Ureter (tissue), 1 donor: ENCODE measurements at regions not wholly inside any gene's neighbourhood (a gene's known extent, or its start where the extent isn't known, plus 50 kb on each side); places are given as distances from the start of the nearest gene placed in this dataset.

ENCODE experiments used
- DNase-seq: peaks from one replicate; pipeline ENCODE4 v3.0.0-alpha.2; 2020; ENCODE audit warnings: low spot score
- donor health status: DM: yes; HTN: yes; CAD: no.

DNA sequence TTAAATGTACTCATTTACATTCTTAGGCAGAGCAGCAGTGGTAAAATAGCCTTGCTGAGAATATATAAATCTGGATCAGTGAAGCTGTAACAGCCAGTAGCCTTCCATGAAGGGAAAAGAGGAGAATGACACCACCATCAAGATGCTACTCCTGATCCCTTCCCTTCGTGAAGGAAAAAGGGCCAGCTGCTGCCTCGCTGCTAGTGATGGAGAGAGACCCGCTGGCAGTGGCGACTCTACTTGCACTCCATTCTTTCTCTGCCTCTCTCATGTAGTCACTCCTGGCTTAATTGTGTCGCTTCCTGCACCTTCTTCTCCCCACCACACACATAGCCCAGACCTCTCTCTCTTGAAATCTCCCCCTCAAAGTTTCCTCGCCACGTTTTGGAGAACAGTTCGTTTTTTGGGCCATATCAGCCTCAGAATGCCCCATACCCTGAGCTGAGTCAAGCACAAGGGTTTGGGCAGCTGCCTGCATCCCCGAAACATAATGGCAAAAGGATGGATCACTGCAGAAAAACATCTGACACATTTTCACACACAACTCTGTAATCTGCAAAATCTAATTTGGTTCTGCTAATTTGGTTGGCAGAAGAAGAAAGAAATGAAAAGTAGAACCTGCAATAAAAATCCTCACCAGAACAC lies 460.3 kb upstream of the IL12A start:
- DNase-seq: no peak

DNA sequence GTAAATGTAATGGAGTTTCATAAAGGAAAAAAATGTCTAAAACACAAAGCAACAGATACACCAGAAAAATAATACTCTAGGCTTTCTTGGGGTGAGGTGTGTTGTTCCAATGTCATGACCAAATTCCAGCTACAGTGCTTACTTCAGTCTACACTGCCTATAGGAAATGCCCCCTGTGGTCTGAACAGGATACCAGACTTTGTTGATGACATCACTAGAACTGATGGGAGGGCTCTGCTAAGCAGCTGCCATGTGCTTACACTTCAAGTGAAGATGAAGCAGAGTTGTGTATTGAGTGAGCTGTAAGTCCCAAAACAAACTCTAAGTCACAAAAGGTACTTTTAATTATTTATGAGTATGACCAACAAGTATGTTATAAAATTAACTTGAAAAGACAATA lies 456.1 kb upstream of the IL12A start:
- DNase-seq: no peak

DNA sequence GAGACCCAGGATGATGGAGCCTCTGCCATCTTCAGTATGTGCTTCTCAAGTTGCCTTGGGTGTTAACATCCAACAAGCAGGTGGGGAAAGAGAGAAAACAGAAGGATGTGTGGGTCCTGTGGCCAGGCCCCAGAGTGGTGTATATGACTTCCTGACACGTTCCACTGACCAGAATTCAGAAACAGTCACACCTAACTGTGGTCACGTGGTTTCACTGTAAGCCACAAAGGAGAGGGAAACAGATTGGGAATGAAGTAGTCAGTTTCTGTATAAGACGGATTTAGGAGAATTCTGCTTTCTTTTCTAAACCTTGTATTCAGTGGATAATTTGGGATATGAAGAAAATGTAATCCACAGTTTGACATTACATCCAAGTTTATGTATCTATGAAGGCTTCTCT lies 454.1 kb upstream of the IL12A start:
- no peak for DNase-seq

DNA sequence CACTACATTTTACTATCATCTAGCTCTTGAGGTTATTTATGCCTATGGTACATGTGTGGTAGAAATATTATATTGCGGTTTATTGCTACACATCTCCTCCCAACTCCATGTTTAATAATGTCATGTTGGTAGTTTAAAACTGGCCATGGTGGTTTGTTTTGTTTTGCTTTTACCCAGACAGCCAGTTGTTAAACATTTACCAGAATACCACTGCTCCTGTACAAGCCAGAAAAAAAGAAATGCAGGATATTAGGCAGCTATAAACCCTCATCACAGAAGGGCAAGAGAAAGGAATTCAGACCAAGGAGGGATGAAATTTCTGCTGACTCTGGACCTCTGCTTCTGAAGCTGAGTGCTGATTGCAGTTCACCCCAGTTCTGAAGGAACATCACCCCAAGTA lies 451.8 kb upstream of the IL12A start:
- no peak for DNase-seq

DNA sequence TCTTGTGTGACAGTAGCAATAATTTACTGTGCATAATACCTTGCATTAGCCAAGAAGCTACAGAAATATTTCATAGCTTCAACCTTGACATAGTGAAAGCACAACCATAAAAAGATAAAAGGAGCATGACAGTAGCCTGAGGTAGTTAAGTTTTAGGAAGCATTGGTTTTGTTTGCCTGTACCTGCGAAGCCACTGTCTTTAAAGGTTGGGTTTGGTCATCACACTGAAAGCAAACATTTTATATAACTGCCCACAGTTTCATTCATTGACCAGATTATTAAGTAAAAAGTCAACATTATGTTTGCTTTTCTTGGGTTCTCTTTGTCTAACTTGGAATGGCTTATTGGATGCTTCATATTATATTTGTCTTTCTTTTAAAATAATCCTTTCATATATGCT lies 450.1 kb upstream of the IL12A start:
- no peak for DNase-seq

DNA sequence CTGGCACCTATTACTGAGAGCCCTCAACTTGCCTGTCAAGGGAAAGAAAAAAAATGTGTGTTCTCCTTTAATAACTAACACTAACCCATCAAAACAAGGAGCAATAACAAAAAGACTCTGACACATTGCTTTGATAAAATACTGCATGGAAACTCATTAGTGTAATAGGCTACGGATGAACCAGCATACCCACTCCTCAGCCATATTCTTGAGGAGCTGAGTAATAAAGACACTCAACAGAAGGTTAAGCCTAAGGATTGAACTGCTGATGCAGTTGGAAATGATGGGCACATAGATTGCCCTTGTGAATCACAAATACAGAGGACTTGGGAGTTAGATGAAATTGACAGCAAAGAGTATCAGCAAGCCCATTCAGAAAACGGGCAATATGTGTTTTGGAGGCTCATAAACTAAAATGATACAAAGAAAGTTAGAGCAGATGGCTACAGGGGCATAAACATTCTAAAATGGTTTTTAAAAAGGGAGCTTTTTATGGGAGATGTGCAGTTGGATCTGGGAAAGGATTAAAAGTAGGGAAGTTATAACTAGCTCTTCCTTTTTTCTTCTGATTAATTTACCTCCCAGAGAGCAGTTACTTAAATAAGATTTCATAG lies 447.6 kb upstream of the IL12A start:
- no peak for DNase-seq

DNA sequence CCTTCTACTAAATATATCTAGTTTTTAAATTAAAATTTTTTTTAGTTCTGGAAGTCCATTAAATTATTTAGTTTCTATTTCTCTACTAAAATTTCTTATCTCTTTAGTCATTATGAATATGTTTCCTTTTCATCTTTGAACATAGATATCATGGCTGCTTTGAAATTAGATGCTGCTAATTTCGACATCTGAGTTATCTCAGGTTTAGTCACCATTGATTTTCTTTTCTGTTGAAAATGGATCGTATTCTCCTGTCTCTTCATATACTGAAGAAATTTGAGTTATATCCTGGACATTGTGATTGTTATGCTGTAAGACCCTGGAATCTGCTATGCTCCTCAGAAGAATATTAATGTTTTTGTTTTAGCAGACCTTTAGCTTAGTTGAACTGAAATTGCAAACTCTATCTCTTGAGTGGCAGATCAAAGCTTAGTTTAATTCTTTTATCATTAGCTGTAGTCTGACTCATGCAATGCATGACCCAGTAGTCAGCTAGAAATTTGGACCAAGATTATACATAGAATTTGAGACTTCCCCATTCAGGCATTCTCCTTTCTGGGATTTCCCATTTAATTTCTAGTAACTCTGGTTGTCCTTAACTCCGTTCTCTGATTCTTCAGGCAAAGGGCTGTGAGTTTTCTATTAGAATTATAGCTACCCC lies 439.8 kb upstream of the IL12A start:
- DNase-seq: no peak

DNA sequence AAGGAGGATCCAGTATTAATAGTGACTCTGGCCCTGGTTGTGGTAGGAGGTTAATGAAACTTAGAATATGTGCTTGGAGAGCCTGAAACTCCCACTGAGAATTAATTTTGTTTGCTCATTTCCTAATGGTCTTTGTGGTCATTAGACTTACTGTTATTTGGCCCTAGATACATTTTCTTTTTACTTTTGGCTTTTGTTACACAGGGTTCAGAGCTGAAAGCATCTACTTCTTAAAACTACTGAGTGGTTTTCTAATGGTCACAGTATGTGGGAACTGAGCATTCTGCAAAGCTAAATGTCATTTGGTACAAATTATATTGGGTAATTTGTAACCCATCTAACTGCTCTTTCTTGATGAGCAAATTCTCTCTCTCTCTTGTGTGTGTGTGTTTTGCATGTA lies 433.4 kb upstream of the IL12A start:
- DNase-seq: no peak

DNA sequence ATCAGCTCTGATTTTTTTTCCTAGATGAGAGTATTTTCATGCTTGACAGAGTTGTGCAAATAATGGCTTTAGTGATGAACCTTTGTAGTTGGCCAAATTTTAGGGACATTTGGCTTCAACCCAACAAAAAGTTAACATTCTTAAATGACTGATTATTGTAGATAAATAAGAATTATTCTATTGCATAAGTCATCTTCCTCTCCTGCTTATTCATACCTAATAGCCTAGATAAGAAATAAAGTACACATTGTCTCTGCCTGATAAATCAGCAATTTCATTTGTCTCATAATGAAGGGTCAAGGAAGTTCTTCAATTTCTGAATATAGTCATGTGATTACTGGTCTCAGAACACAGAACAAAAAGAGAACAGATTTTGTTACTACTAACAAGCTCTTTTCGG lies 428.9 kb upstream of the IL12A start:
- DNase-seq: no peak

DNA sequence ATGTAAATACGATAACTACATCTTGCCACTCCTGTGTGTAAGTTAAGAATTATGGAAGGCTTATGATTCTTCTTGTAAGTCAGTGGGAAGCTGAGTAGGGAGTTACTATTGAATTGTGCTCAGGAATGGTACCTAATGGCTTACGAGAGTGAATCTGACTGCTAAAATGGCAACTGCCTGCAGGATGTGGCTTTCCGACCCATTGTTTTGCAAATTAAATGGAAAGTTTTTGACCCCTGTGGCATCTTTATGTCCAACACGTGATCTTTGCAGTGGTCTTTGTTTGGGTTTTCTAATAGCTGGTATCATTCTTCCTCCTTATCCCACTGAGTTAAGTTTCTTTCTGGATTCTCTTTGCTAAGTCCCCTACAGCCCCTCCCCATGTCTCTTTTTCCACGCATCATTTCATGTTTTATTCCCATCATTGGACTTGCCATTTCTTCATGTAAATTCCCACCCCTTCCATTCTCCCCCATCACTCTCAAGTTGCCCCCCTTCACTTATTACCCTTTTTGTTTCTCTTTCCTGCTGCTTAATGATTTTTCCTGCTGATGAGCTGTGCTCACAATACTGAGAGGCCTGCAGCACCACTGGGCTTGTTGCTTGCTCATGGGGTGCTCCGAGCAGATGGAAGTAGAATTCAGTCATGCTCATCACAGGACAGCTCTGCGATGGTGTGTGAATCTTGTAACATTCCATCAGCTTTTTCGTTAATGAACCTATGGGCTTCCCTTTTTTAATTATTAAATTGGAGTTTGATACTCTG lies 428.2 kb upstream of the IL12A start:
- DNase-seq: no peak

DNA sequence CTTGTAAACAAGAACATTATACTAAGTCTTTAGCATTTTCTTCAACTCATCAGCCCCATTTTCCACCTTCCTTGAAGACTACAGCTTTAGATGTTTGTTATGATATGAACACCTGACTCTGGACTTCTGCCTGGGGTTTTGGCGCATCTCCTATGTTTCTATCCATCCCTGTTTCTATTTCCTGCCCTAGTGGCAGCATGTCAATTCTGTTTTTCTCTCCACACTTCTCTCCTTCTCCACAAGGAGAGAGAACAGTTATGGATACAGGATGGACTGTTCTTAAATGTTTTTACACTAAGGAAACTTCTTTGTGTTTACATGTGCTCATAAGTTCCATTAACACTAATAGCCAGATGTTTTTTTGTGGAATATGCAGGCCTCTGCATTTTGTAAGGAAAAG lies 423.3 kb upstream of the IL12A start:
- DNase-seq: no peak

DNA sequence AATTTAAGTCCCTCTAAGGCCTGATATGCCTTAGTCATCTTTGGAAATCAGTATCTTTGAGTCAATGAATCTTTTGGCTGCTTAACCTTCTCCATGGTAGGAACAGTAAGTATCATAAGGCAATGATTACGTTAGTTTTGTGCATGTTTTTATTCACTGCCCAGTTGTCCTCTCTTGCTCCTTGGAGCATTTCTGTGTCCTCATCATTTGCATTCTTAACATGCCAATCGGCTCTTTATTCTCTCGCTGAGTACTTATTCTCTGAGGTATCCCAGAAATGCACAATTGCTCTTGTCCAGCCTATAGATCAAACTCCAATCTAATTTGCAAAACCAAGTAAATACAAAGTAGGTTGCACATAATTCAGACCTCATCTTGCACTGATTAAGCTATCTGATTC lies 405.0 kb upstream of the IL12A start:
- DNase-seq: no peak

DNA sequence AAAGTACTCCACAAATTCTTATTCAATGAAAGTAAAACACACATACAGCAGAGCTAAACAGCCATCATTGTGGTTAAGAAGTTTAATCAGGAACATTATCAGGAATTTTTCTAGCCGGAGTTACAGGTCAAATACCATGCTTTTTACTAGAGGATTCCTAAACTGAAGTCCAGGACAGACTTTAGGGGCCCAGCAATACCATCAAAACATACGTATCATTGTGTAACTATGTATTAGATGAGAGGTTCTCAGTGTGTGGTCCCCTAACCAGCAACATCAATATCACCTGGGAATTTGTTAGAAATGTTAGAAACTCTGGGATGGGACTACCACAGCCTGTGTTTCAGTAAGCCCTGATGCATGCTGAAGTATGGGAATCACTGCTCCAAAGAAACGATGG lies 404.2 kb upstream of the IL12A start:
- DNase-seq: no peak

DNA sequence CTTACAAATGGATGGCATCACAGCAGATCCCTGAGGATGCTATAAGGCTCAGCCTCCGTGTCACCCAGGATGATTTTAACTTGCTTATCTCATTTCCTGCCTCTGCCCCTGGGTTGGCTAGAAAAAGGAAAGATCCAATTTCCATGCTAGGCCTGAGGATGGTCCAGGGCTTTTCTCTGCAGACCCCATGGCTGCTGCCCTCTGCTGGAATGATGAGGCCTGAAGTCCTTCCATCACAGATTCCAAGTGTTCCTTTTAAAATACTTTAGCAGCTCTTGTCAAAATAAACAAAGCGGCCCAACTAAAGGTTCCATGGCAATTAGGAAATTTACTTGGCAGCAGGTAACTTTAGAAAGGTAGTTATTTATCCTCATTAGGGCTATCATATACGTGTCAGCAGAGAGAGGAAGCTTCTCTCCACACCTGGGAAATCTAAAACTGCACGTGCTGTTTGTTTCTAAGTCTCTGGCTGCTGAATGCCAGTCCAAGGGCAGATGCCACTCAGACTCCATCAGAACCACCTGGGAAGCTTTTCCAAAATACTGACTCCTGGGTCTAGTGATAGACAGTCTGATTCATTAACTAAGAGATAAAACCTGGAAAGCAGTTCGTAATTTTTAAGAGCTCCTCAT lies 401.9 kb upstream of the IL12A start:
- no peak for DNase-seq

DNA sequence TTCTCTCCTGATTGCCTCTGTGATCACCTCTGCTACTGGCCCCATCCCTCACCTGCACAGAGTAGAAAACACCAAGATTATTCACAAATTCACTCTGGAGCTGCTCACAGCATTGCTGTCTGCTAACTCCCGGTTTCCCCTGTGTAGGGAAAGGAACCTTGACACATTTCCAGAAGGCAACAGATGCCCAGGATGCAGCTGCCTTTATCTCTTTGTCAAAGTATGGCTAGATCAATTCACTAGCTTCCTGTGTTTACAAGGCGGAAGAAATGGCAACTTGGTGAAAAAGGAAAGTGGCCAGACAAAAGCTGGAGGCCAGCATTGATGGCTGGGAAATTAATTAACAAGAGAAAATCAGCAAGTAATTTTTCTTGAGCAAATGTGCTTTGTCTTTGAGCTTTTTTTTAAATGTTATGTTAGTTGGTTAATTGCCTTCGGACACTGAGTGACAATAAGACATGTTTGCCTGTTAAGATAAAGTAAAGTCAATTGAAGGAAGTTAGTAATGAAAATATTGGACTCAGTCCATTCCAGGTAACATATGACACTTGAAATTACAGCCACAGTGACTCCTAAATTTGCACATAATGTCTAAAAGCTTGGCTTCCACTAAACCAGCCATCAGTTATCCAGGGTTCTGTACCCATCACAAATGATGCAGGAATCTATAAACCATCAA lies 394.6 kb upstream of the IL12A start:
- DNase-seq: no peak

DNA sequence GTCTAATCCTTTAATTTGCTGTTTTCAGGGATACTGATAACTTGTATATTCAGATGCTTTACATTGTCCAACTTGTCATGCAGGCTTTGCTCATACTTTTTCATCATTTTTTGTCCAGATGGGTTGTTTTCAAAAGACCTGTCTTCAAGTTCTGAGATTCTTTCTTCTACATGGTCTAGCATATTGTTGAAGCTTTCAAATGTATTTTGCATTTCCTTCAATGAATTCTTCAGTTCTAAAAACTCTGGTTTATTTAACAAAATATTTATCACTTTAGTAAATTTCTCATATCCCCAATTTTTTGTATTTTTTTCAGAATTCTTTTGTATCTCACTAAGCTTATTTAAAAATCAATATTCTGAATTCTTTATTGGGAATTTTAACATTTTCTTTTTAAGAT lies 388.3 kb upstream of the IL12A start:
- no peak for DNase-seq

DNA sequence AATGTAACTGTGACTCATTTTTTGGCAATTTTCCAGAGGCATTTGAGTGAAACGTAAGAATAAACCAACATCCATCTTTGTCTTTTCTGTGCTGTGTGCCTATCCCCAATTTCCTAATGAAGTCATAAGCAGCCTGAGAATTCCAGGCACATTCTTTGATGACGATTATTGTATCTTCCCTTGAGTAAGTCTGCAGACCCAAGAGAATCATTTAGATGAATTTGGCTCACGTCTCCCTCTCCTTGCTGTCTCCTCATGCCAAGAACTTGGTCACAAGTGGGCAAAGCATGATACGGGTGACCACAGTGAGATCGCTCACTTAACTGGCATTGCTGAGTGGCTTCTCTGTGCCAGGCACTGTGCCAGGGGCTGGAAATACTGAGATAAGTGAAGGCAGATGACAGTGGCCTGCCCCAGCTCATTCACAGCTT lies 384.5 kb upstream of the IL12A start:
- DNase-seq: no peak

DNA sequence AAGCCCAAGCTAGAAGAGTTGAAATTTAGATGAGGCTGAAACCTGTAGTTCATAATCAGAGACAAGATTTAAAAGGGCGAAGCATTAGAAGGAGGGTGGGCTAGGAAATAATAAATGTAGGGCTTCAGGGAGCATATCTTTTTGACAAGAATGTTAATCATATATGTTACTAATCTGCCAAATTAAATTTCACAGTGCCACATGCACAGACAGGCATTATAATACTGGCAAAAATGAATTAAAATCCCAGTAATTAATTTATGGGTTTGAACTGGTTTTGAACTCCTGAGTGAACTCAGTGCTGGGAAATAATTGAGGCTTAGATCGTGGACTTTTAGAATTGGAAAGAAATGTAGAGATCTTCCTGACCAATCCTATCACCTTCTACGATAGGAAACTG lies 383.5 kb upstream of the IL12A start:
- DNase-seq: no peak

DNA sequence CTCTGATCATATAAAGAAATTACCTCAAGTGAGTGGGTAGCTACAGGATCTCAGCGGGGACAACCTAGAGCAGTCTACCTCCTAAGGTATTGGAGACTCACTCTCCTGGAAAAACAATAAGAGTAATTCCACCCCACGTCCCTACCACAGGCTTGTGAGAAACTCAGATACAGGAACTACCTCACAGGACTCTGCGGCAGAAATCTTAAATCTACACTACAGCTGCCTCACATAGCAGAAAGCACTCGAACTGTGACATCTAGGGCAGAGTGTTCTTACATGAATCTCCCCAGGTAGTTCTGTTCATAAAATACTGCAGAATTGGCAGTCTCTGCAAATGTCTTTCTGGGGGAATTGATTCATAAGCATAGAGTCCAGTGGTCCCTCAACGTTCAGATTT lies 382.9 kb upstream of the IL12A start:
- DNase-seq: no peak

DNA sequence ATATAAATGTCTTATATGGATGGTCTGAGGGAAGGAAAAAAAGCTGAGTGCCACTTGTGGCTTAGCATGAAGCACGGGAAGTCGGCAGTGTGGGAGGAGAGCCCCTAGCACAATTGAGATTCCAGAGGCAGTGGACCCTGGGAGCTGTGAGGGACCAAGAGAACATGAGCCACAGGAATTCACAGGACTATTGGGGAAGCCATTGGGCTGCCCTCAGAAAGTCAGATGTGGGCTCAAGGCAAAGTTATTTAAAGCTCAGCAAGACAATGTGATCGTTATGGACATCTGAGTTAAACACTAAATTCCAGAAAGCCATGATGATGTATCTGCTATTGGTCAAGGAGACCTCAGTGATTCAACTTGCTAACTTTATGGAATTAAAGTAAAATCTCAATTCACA lies 380.8 kb upstream of the IL12A start:
- DNase-seq: no peak

DNA sequence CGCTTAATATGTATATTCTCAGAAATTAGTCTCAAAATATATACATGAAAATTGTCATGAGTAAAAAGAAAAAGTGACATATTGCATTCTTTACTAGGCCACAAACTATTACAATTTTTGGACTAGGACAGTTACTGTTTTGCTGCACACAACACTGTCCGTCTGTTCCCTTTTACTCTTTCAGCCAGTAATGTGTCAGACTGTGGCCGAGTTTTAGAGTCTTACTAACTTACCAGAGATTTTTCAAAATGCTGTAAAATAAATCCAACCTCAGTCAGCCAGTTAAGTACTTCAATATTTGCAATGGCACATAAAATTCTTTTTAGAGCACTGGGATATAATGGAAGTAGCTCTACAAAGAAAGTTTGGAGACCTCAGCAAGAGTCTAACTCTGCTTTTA lies 380.3 kb upstream of the IL12A start:
- no peak for DNase-seq

DNA sequence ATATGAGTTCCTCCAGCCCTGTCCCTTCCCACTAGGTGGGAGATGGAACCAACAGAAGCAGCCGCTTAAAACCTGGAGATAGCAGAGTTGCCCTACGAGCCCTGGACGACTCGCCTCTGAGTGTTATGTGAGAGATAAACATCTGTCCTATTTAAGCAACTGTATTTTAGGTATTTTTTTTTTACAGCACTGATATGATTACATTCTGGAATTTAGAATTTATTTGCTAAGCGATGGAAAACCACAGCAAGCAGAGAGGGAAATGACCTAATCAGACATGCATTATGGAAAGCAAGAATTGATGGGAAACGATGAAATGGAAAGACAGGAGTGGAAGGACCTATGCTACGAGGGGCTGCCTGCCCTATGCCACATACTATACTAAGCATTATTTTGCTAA lies 379.0 kb upstream of the IL12A start:
- DNase-seq: no peak
